T-cell (primary cell): ENCODE measurements at regions not wholly inside any gene's neighbourhood (a gene's known extent, or its start where the extent isn't known, plus 50 kb on each side); places are given as distances from the start of the nearest gene placed in this dataset.

Source experiments
- ATAC-seq, 4 experiments: fragments of 200-7000 bp in 3 of 4; fragments of 150-1000 bp in 1 of 4; cut with Tn5 transposase; replicated peaks in 1 of 4; 1 replicate in 3 of 4; 2 replicates in 1 of 4; pipeline ENCODE4 v1.10.0; 2021; ENCODE audit warnings: moderate library complexity in 3 of 4, mild to moderate bottlenecking in 2 of 4, moderate number of reproducible peaks in 1 of 4
- CTCF ChIA-PET, 2 donors: fragments of 300-600 bp; sonication (Branson Sonifier 250); formaldehyde crosslinking; loops; one replicate each; lab custom pipeline; 2022; ENCODE audit warnings: antibody characterized with exemption in 2 of 2; lab: Charles Lee
- POLR2A ChIA-PET, 2 donors: fragments of 300-600 bp; sonication (Branson Sonifier 250); formaldehyde crosslinking; loops; one replicate each; lab custom pipeline; 2022; ENCODE audit warnings: antibody characterized with exemption in 2 of 2; lab: Charles Lee
- DNase-seq, 35 experiments: peaks; one replicate each; pipeline versions ENCODE4 v3.0.0 to v3.0.0-alpha.2; 2013 to 2023
- H3K27ac ChIP-seq: one replicate; pipeline ENCODE4 v1.5.1; 2013; ENCODE audit warnings: low read length
- H3K27me3 ChIP-seq, 2 experiments: replicated peaks in 1 of 2; 1 replicate in 1 of 2; 2 replicates in 1 of 2; pipeline versions ENCODE4 v1.6.1 to v1.7.0; 2013; ENCODE audit warnings: low read length in 1 of 2, mixed read lengths in 1 of 2; ENCODE audit not compliant: control insufficient read depth in 2 of 2, insufficient read depth in 2 of 2; ENCODE audit errors: extremely low read depth in 1 of 2
- H3K36me3 ChIP-seq, 2 donors: 1 replicate in 1 of 2; 2 replicates in 1 of 2; pipeline versions ENCODE4 v1.6.1 to v1.7.0; 2013; ENCODE audit warnings: low read length in 1 of 2; ENCODE audit not compliant: control insufficient read depth in 2 of 2, insufficient read depth in 1 of 2; ENCODE audit errors: extremely low read depth in 1 of 2
- H3K4me1 ChIP-seq, 2 experiments: 1 replicate in 1 of 2; 2 replicates in 1 of 2; pipeline versions ENCODE4 v1.6.1 to v1.7.0; 2013; ENCODE audit warnings: low read length in 2 of 2, mixed read lengths in 1 of 2; ENCODE audit not compliant: insufficient read depth in 2 of 2, control insufficient read depth in 1 of 2; ENCODE audit errors: extremely low read depth in 1 of 2
- H3K4me3 ChIP-seq, 2 donors: 1 replicate in 1 of 2; 2 replicates in 1 of 2; pipeline versions ENCODE4 v1.5.1 to v1.7.0; 2013; ENCODE audit warnings: mild to moderate bottlenecking in 2 of 2, low read length in 1 of 2, moderate library complexity in 1 of 2; ENCODE audit not compliant: control insufficient read depth in 1 of 2; ENCODE audit errors: extremely low read depth in 1 of 2
- H3K9me3 ChIP-seq: 2 replicates; pipeline ENCODE4 v1.7.0; 2013
- H3K27ac Mint-ChIP-seq, 2 donors: one replicate each; pipeline ENCODE4 v1.8.0; 2020 to 2021; ENCODE audit warnings: mild to moderate bottlenecking in 2 of 2, mixed read lengths in 2 of 2
- H3K27me3 Mint-ChIP-seq, 2 donors: one replicate each; pipeline ENCODE4 v1.8.0; 2021 to 2022; ENCODE audit warnings: mixed read lengths in 2 of 2
- H3K36me3 Mint-ChIP-seq: one replicate; pipeline ENCODE4 v1.8.0; 2021; ENCODE audit warnings: mixed read lengths
- H3K4me1 Mint-ChIP-seq, 3 donors: one replicate each; pipeline ENCODE4 v1.8.0; 2020 to 2022; ENCODE audit warnings: mixed read lengths in 3 of 3, mild to moderate bottlenecking in 1 of 3
- H3K4me3 Mint-ChIP-seq, 3 donors: one replicate each; pipeline ENCODE4 v1.8.0; 2020 to 2022; ENCODE audit warnings: mild to moderate bottlenecking in 3 of 3, mixed read lengths in 3 of 3, moderate library complexity in 3 of 3
- H3K9me3 Mint-ChIP-seq, 3 donors: one replicate each; pipeline ENCODE4 v1.8.0; 2020 to 2022; ENCODE audit warnings: mixed read lengths in 3 of 3
- WGBS: methylation state at CpG from one replicate; pipeline ENCODE4 v1.1.5; 2013; ENCODE audit warnings: missing lambda C conversion rate; ENCODE audit not compliant: insufficient coverage; 5-methylcytosine and 5-hydroxymethylcytosine counted together

GRCh38 chr16:73199214-73199613 is 151.3 kb upstream of the ZFHX3 start:
- Histone ChIP-seq H3K4me3 (no peak overlapping the region), H3K4me1 (no peaks in the 10 kb centered on the region), H3K27me3 (no peaks in the 10 kb centered on the region), H3K9me3 (no peaks in the 10 kb centered on the region), H3K27ac (no peak overlapping the region), H3K36me3 (no peaks in the 10 kb centered on the region)
- Mint-ChIP-seq H3K4me1 (no peaks in the 10 kb centered on the region), H3K9me3 (peaks cover 0 to 6% (median 0%) of the 10 kb centered on the region in 3 donors), H3K27ac (no peak overlapping the region), H3K27me3 (peaks cover 0 to 7% of the 10 kb centered on the region in 2 donors), H3K4me3 (no peak overlapping the region), H3K36me3 (no peaks in the 10 kb centered on the region)
- DNase-seq (no peak), ATAC-seq (no peak)
- 84% methylated on average over 6 of the region's 7 CpGs for WGBS
- CTCF ChIA-PET: no interaction called here
- POLR2A ChIA-PET: no interaction called here

GRCh38 chr16:73198481-73198880 is 150.6 kb upstream of the ZFHX3 start:
- CTCF ChIA-PET: interaction anchor here in 1 of 2 donors (0.6 kb wide), 1 partner anchor 20 kb away, joined by 3 read pairs; no protein-coding TSS in a partner anchor
- H3K36me3 ChIP-seq: no peaks in the 10 kb centered on the region
- no peaks in the 10 kb centered on the region for H3K36me3 Mint-ChIP-seq
- DNase-seq (no peak), ATAC-seq (no peak)
- H3K4me3 Mint-ChIP-seq: no peak overlapping the region
- H3K27ac Mint-ChIP-seq: no peak overlapping the region
- no peak overlapping the region for H3K4me3 ChIP-seq
- H3K9me3 Mint-ChIP-seq: peaks cover 0 to 6% (median 0%) of the 10 kb centered on the region in 3 donors
- no peaks in the 10 kb centered on the region for H3K9me3 ChIP-seq
- H3K27me3 ChIP-seq: no peaks in the 10 kb centered on the region
- POLR2A ChIA-PET: no interaction called here
- WGBS: no CpG with 5 or more reads among the region's 5 CpGs
- H3K4me1 Mint-ChIP-seq: no peaks in the 10 kb centered on the region
- H3K27ac ChIP-seq: no peak overlapping the region
- peaks cover 0 to 7% of the 10 kb centered on the region in 2 donors for H3K27me3 Mint-ChIP-seq
- H3K4me1 ChIP-seq: no peaks in the 10 kb centered on the region

- no peaks in the 10 kb centered on the region for H3K4me1 ChIP-seq
- ATAC-seq (no peak), DNase-seq (no peak)
- no CpG with 5 or more reads among the region's 3 CpGs for WGBS
- no peak overlapping the region for H3K27ac Mint-ChIP-seq
- H3K4me3 ChIP-seq: no peak overlapping the region
- H3K9me3 ChIP-seq: no peaks in the 10 kb centered on the region
- H3K36me3 Mint-ChIP-seq: no peaks in the 10 kb centered on the region
- H3K4me1 Mint-ChIP-seq: no peaks in the 10 kb centered on the region
- ChIA-PET CTCF (interaction anchor here in 1 of 2 donors (0.6 kb wide), 1 partner anchor 19 kb away, joined by 3 read pairs; no protein-coding TSS in a partner anchor), POLR2A (no interaction called here)
- H3K27me3 ChIP-seq: no peaks in the 10 kb centered on the region
- H3K27ac ChIP-seq: no peak overlapping the region
- peaks cover 0 to 1% of the 10 kb centered on the region in 2 donors for H3K27me3 Mint-ChIP-seq
- H3K36me3 ChIP-seq: no peaks in the 10 kb centered on the region
- H3K9me3 Mint-ChIP-seq: peaks cover 0 to under 1% (median 0%) of the 10 kb centered on the region in 3 donors
- no peak overlapping the region for H3K4me3 Mint-ChIP-seq
These were observed 149.7 kb upstream of the ZFHX3 start for GRCh38 chr16:73197598-73197997.

- no peak for ATAC-seq
- Histone ChIP-seq H3K9me3 (no peaks in the 10 kb centered on the region), H3K4me3 (no peak overlapping the region), H3K27me3 (no peaks in the 10 kb centered on the region), H3K4me1 (no peaks in the 10 kb centered on the region), H3K36me3 (no peaks in the 10 kb centered on the region), H3K27ac (no peak overlapping the region)
- H3K36me3 Mint-ChIP-seq: no peaks in the 10 kb centered on the region
- DNase-seq: peak in 14 of 35 experiments; percentile 0 to 39 (median 4)
- H3K27ac Mint-ChIP-seq: no peak overlapping the region
- no CpG with 5 or more reads among the region's 4 CpGs for WGBS
- POLR2A ChIA-PET: no interaction called here
- H3K4me3 Mint-ChIP-seq: no peak overlapping the region
- H3K9me3 Mint-ChIP-seq: no peaks in the 10 kb centered on the region
- CTCF ChIA-PET: interaction anchor here in 1 of 2 donors (0.7 to 1.0 kb wide), 2 partner anchors 18 to 364 kb away, joined by 3 to 7 read pairs; no protein-coding TSS in a partner anchor
- H3K27me3 Mint-ChIP-seq: no peaks in the 10 kb centered on the region
- no peaks in the 10 kb centered on the region for H3K4me1 Mint-ChIP-seq
These were observed 148.7 kb upstream of the ZFHX3 start for GRCh38 chr16:73196670-73197069.

- Mint-ChIP-seq H3K27ac (no peak overlapping the region), H3K4me1 (no peaks in the 10 kb centered on the region), H3K27me3 (no peaks in the 10 kb centered on the region), H3K9me3 (no peaks in the 10 kb centered on the region), H3K4me3 (no peak overlapping the region), H3K36me3 (no peaks in the 10 kb centered on the region)
- CTCF ChIA-PET: no interaction called here
- DNase-seq: no peak
- POLR2A ChIA-PET: no interaction called here
- Histone ChIP-seq H3K27ac (no peak overlapping the region), H3K9me3 (no peaks in the 10 kb centered on the region), H3K27me3 (no peaks in the 10 kb centered on the region), H3K4me3 (no peak overlapping the region), H3K4me1 (no peaks in the 10 kb centered on the region), H3K36me3 (no peaks in the 10 kb centered on the region)
- no CpG with 5 or more reads among the region's 1 CpG for WGBS
- no peak for ATAC-seq
These were observed 145.5 kb upstream of the ZFHX3 start for GRCh38 chr16:73193464-73193863.

GRCh38 chr16:73192232-73192894 is 144.4 kb upstream of the ZFHX3 start:
- Histone ChIP-seq H3K9me3 (no peaks in the 10 kb centered on the region), H3K4me3 (no peak overlapping the region), H3K36me3 (no peaks in the 10 kb centered on the region), H3K27me3 (no peaks in the 10 kb centered on the region), H3K4me1 (no peaks in the 10 kb centered on the region), H3K27ac (no peak overlapping the region)
- Mint-ChIP-seq H3K9me3 (no peaks in the 10 kb centered on the region), H3K27me3 (no peaks in the 10 kb centered on the region), H3K27ac (no peak overlapping the region), H3K4me3 (no peak overlapping the region), H3K4me1 (no peaks in the 10 kb centered on the region), H3K36me3 (no peaks in the 10 kb centered on the region)
- ChIA-PET POLR2A (no interaction called here), CTCF (no interaction called here)
- 94% methylated on average over 13 of the region's 19 CpGs for whole genome bisulfite sequencing
- ATAC-seq: no peak
- no peak for DNase-seq
